HG02870 (cell line): ENCODE measurements at regions not wholly inside any gene's neighbourhood (a gene's known extent, or its start where the extent isn't known, plus 50 kb on each side); places are given as distances from the start of the nearest gene placed in this dataset.
"Not testable (repeated sequence)": the region's sequence is repeated elsewhere in the genome, so short reads cannot be mapped to it uniquely, and the experiment has no call there.

Source experiments
- ATAC-seq: cut with Tn5 transposase; IDR thresholded peaks from one replicate; pipeline ENCODE4 v1.9.1; 2021; ENCODE audit warnings: mild to moderate bottlenecking, moderate library complexity; ENCODE audit not compliant: unreplicated experiment

- ATAC-seq: no peak
Observed at GRCh38 chr17:77085926-77086432, 54.8 kb upstream of the SEC14L1 start.

- ATAC-seq: no peak
Observed at GRCh38 chr17:77086433-77087010, 54.2 kb upstream of the SEC14L1 start.

GRCh38 chr17:77087650-77088454, 52.9 kb upstream of the SEC14L1 start:
- no peak for ATAC-seq

- ATAC-seq: peak; percentile 81
Observed at GRCh38 chr17:77088455-77089123, 52.2 kb upstream of the SEC14L1 start.

- no peak for ATAC-seq
Observed at GRCh38 chr17:77089124-77089490, 51.7 kb upstream of the SEC14L1 start.

- ATAC-seq: not testable (repeated sequence)
Observed at GRCh38 chr17:77089949-77090348, 50.8 kb upstream of the SEC14L1 start.

GRCh38 chr17:77090476-77090875, 50.3 kb upstream of the SEC14L1 start:
- ATAC-seq: no peak
